Upper lobe of left lung (tissue), 6 donors: ENCODE measurements at regions not wholly inside any gene's neighbourhood (a gene's known extent, or its start where the extent isn't known, plus 50 kb on each side); places are given as distances from the start of the nearest gene placed in this dataset.

Experiments
- ATAC-seq, 2 donors: fragments of 200-7000 bp; cut with Tn5 transposase; one replicate each; pipeline ENCODE4 v1.9.1; 2022; ENCODE audit warnings: mild to moderate bottlenecking in 2 of 2, moderate library complexity in 2 of 2; ENCODE audit not compliant: low FRiP score in 2 of 2
- DNase-seq, 2 donors: peaks; one replicate each; pipeline ENCODE4 v3.0.0-alpha.2; 2019 to 2020
- H3K27ac ChIP-seq, 4 donors: fragments of 200-600 bp; sonication (generic); one replicate each; pipeline ENCODE4 v1.5.1; 2016 to 2019
- H3K27me3 ChIP-seq, 4 donors: fragments of 200-600 bp; sonication (generic); one replicate each; pipeline ENCODE4 v1.5.1; 2017 to 2019
- H3K36me3 ChIP-seq, 4 donors: fragments of 200-600 bp; sonication (generic); one replicate each; pipeline ENCODE4 v1.5.1; 2016 to 2019
- H3K4me1 ChIP-seq, 4 donors: fragments of 200-600 bp; sonication (generic); one replicate each; pipeline ENCODE4 v1.5.1; 2018 to 2019
- H3K4me3 ChIP-seq, 4 donors: fragments of 200-600 bp; sonication (generic); one replicate each; pipeline ENCODE4 v1.5.1; 2017 to 2019; ENCODE audit warnings: mild to moderate bottlenecking in 2 of 4, moderate library complexity in 1 of 4
- H3K9me3 ChIP-seq, 4 donors: fragments of 200-600 bp; sonication (generic); one replicate each; pipeline ENCODE4 v1.5.1; 2018 to 2019
- EP300 ChIP-seq, 4 donors: sonication (generic); formaldehyde crosslinking; IDR thresholded peaks; one replicate each; pipeline ENCODE4 v1.5.1; 2017; ENCODE audit warnings: antibody characterized with exemption in 4 of 4, control low read depth in 2 of 4
- POLR2A ChIP-seq, 4 donors: fragments of 450-650 bp; IDR thresholded peaks; one replicate each; pipeline ENCODE4 v1.5.1; 2016 to 2017; ENCODE audit warnings: antibody characterized with exemption in 4 of 4, mild to moderate bottlenecking in 2 of 4
- POLR2AphosphoS5 ChIP-seq, 2 donors: sonication (generic); formaldehyde crosslinking; IDR thresholded peaks; one replicate each; pipeline ENCODE4 v1.5.1; 2017; ENCODE audit warnings: antibody characterized with exemption in 2 of 2
- WGBS, 2 donors: methylation state at CpG; one replicate each; pipeline ENCODE4 v1.1.5; 2017 to 2018; 5-methylcytosine and 5-hydroxymethylcytosine counted together
- TF ChIP-seq, protein P1 (sequence below), 6 experiments: fragments of 450-650 bp in 4 of 6; fragments of 200-600 bp in 2 of 6; sonication (generic) in 2 of 6; IDR thresholded peaks; one replicate each; pipeline ENCODE4 v1.5.1; 2016 to 2019; ENCODE audit warnings: antibody characterized with exemption in 6 of 6
- donor health status: DM: no; HTN: no; CAD: no; lungs with moderate emphysema.
- donor health status: DM: no; HTN: yes; CAD: no; lungs with severe emphysema.

GRCh38 chr6:23370051-23370450, 756.0 kb upstream of the NRSN1 start:
- 83 to 86% methylated on average over 4 of the region's 4 CpGs for WGBS, 2 donors
- TF ChIP-seq POLR2AphosphoS5 (IDR thresholded peaks at IDR 0.05) (no peak), EP300 (IDR thresholded peaks at IDR 0.05) (no peak), POLR2A (IDR thresholded peaks at IDR 0.05) (no peak)
- TF ChIP-seq, protein P1, sequence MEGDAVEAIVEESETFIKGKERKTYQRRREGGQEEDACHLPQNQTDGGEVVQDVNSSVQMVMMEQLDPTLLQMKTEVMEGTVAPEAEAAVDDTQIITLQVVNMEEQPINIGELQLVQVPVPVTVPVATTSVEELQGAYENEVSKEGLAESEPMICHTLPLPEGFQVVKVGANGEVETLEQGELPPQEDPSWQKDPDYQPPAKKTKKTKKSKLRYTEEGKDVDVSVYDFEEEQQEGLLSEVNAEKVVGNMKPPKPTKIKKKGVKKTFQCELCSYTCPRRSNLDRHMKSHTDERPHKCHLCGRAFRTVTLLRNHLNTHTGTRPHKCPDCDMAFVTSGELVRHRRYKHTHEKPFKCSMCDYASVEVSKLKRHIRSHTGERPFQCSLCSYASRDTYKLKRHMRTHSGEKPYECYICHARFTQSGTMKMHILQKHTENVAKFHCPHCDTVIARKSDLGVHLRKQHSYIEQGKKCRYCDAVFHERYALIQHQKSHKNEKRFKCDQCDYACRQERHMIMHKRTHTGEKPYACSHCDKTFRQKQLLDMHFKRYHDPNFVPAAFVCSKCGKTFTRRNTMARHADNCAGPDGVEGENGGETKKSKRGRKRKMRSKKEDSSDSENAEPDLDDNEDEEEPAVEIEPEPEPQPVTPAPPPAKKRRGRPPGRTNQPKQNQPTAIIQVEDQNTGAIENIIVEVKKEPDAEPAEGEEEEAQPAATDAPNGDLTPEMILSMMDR (IDR thresholded peaks at IDR 0.05): no peak

DNA sequence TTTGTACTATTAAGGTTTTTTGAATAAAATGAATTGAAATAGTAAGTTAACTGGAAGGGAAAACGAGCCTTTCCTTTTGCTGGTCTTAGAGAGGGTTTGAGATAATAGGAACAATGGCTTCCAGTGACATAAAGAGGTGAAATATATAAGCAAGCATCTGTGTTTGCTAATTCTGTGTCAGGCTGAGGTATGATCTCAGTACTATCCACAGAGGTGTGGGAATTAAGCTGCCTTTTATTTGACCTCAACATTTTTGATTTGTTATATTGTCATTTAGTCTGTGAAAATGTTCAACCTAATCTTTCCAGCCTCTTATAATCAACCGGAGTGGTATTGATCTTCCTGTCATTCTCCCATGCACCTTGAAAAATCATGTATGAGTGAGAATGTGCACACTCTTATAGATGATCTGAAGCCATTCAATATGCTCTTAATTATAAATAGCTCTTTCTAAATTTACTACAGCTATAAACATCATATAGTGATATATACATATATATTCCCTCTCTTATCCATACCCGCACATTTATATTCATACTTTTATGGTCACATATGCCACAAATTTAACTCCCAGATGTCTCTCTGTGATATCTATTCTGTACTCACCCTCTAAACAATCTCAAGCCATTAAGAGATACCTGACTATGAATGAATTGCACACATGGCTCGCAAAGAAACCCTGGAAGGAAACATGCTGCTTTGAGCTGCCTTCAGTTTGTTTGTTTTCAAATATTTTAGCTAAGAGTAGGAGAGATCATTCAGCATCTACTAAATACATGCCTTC, 754.7 kb upstream of the NRSN1 start:
- no peak for DNase-seq
- ATAC-seq: no peak
- Histone ChIP-seq H3K27me3 (no peaks in the 10 kb centered on the region), H3K36me3 (no peaks in the 10 kb centered on the region), H3K4me3 (no peak overlapping the region), H3K27ac (no peak overlapping the region), H3K9me3 (no peaks in the 10 kb centered on the region), H3K4me1 (no peaks in the 10 kb centered on the region)
- WGBS, 2 donors: 45 to 66% methylated on average over 4 of the region's 4 CpGs
- TF ChIP-seq, protein P1 (IDR thresholded peaks at IDR 0.05): no peak
- TF ChIP-seq EP300 (IDR thresholded peaks at IDR 0.05) (no peak), POLR2A (IDR thresholded peaks at IDR 0.05) (no peak), POLR2AphosphoS5 (IDR thresholded peaks at IDR 0.05) (no peak)

More at GRCh38 chr6:23370051-23370450, 756.0 kb upstream of the NRSN1 start:
- Histone ChIP-seq H3K4me1 (no peaks in the 10 kb centered on the region), H3K4me3 (no peak overlapping the region), H3K27ac (no peak overlapping the region), H3K36me3 (no peaks in the 10 kb centered on the region), H3K9me3 (no peaks in the 10 kb centered on the region), H3K27me3 (no peaks in the 10 kb centered on the region)
- ATAC-seq (no peak), DNase-seq (no peak)

GRCh38 chr6:23377830-23378229, 748.2 kb upstream of the NRSN1 start:
- no peak overlapping the region for H3K4me3 ChIP-seq
- no peak for DNase-seq
- no peaks in the 10 kb centered on the region for H3K36me3 ChIP-seq
- H3K4me1 ChIP-seq: no peaks in the 10 kb centered on the region
- no peaks in the 10 kb centered on the region for H3K27me3 ChIP-seq
- TF ChIP-seq POLR2AphosphoS5 (IDR thresholded peaks at IDR 0.05): no peak
- TF ChIP-seq, protein P1 (IDR thresholded peaks at IDR 0.05): no peak
- TF ChIP-seq EP300 (IDR thresholded peaks at IDR 0.05): no peak
- no peak for TF ChIP-seq POLR2A (IDR thresholded peaks at IDR 0.05)
- ATAC-seq: no peak
- no peaks in the 10 kb centered on the region for H3K9me3 ChIP-seq
- H3K27ac ChIP-seq: no peak overlapping the region

- ATAC-seq: no peak
- Histone ChIP-seq H3K27ac (no peak overlapping the region), H3K36me3 (no peaks in the 10 kb centered on the region), H3K4me1 (no peaks in the 10 kb centered on the region), H3K9me3 (no peaks in the 10 kb centered on the region), H3K4me3 (no peak overlapping the region), H3K27me3 (no peaks in the 10 kb centered on the region)
- no peak for DNase-seq
- 82 to 85% methylated on average over 3 of the region's 3 CpGs for WGBS, 2 donors
- TF ChIP-seq EP300 (IDR thresholded peaks at IDR 0.05) (no peak), POLR2AphosphoS5 (IDR thresholded peaks at IDR 0.05) (no peak), POLR2A (IDR thresholded peaks at IDR 0.05) (no peak)
- TF ChIP-seq, protein P1 (IDR thresholded peaks at IDR 0.05): no peak
Observed at GRCh38 chr6:23380465-23380864, 745.5 kb upstream of the NRSN1 start.
